ENCODE measurements at regions not wholly inside any gene's neighbourhood (a gene's known extent, or its start where the extent isn't known, plus 50 kb on each side); places are given as distances from the start of the nearest gene placed in this dataset.

DNA sequence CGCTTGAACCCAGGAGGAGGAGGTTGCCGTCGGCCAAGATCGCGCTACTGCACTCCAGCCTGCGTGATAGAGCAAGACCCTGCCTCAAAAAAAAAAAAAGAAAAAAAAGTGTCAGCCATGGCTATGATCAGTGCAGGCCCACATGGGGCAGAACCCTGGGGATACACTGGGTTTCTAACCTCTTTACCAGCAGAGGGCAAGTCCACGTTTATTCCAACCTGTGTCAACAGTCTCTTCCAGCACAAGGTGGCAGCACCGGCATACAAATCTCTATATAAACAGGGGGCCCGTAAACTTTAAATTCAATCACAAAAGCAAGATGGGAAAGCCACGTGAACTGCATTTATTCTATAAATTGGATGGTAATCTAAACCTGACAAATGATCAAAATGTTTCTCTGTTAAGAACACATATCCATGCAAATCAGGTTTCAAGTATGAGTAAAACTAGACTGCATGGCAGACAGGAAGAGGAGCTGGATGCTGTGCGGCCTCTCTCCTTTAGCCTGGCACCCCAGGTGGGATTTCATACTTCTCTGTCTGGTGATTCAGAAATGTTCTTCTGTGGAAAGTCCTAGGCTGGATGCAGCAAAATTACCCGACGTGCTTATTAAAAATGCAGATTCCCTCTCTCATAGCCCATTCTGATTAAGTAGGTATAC is 60.0 kb upstream of the STEAP1B start:
- TF ChIP-seq, protein P1, sequence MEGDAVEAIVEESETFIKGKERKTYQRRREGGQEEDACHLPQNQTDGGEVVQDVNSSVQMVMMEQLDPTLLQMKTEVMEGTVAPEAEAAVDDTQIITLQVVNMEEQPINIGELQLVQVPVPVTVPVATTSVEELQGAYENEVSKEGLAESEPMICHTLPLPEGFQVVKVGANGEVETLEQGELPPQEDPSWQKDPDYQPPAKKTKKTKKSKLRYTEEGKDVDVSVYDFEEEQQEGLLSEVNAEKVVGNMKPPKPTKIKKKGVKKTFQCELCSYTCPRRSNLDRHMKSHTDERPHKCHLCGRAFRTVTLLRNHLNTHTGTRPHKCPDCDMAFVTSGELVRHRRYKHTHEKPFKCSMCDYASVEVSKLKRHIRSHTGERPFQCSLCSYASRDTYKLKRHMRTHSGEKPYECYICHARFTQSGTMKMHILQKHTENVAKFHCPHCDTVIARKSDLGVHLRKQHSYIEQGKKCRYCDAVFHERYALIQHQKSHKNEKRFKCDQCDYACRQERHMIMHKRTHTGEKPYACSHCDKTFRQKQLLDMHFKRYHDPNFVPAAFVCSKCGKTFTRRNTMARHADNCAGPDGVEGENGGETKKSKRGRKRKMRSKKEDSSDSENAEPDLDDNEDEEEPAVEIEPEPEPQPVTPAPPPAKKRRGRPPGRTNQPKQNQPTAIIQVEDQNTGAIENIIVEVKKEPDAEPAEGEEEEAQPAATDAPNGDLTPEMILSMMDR (IDR thresholded peaks at IDR 0.05), result peak; percentile 54 to 73 (median 72)
- no peak for TF ChIP-seq POLR2A (IDR thresholded peaks at IDR 0.05)
- Histone ChIP-seq H3K4me1 (ENCODE audit: insufficient read depth) (peaks cover 8% of the 10 kb centered on the region), H3K9me3 (no peaks in the 10 kb centered on the region), H3K27me3 (no peaks in the 10 kb centered on the region), H3K36me3 (no peaks in the 10 kb centered on the region), H3K4me3 (no peak overlapping the region), H3K27ac (no peak overlapping the region)
- DNase-seq, result peak; percentile 60 to 75 (median 71)
- WGBS, 3 donors, result 41 to 44% (median 43%) methylated on average over 13 of the region's 13 CpGs
- intact Hi-C loops (cut with DNase I), result loop anchor here (2.0 to 10.0 kb wide), 6 partner anchors 165 to 497 kb away; partner anchors contain the start of gene IL6 (in 3 of the 4)

DNA sequence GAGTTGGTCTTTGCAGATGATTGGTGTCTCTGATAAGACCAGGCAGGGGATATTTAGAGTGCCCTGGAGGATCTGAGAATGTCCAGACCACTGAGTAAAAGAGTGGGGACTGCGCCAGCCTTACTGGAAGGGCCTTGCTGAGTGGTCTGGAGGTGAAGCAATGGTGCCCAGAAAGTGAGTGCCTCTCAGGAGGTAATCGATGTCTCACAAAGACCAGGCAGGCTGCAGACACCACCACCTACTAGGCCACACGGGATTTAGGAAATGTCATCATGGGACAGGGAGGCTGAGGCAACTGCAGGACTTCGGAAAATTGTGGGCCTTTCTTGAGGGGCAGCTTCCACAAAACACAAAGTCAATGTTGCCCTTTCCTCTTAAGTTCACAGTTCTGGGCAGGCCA is 57.2 kb upstream of the STEAP1B start:
- no peak for DNase-seq
- TF ChIP-seq EP300 (IDR thresholded peaks at IDR 0.05), result no peak
- TF ChIP-seq POLR2A (IDR thresholded peaks at IDR 0.05), result no peak
- TF ChIP-seq, protein P1 (IDR thresholded peaks at IDR 0.05), result no peak

DNA sequence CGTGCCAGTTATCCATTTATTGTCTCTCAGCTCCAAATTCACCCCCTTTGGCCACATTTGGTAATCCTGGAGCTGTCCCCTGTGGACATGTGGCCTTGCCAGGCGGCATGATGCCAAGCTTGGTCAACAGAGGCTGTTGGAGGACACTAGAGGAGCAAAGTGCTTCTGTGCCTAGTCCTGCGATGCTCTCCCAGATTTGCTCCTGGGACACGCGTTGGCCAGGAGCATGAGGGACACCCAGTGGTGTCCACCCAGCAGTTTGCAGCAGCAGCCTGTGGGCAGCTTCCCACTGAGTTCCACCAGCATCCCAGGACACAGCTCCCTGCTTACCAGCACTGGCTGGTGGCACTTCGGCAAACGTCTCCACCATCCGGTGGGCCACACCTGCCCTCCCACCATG is 55.5 kb upstream of the STEAP1B start:
- Histone ChIP-seq H3K9me3 (no peaks in the 10 kb centered on the region), H3K27me3 (no peaks in the 10 kb centered on the region), H3K36me3 (no peaks in the 10 kb centered on the region), H3K4me3 (no peak overlapping the region), H3K4me1 (ENCODE audit: insufficient read depth) (no peaks in the 10 kb centered on the region), H3K27ac (no peak overlapping the region)
- WGBS, 3 donors, result 84 to 93% (median 87%) methylated on average over 8 of the region's 8 CpGs
- intact Hi-C loops (cut with DNase I), result loop anchor here (5.0 to 10.0 kb wide), 4 partner anchors 172 to 502 kb away; partner anchors contain the start of gene IL6 (in 1 of the 4)
- no peak for DNase-seq
- TF ChIP-seq POLR2A (IDR thresholded peaks at IDR 0.05) (no peak), EP300 (IDR thresholded peaks at IDR 0.05) (no peak)
- TF ChIP-seq, protein P1 (IDR thresholded peaks at IDR 0.05), result no peak

More for the DNA sequence above, 57.2 kb upstream of the STEAP1B start:
- intact Hi-C loops (cut with DNase I), result loop anchor here (5.0 to 10.0 kb wide), 4 partner anchors 170 to 500 kb away; partner anchors contain the start of gene IL6 (in 1 of the 4)
- Histone ChIP-seq H3K4me1 (ENCODE audit: insufficient read depth) (peaks cover 5% of the 10 kb centered on the region), H3K27me3 (no peaks in the 10 kb centered on the region), H3K27ac (no peak overlapping the region), H3K4me3 (no peak overlapping the region), H3K9me3 (no peaks in the 10 kb centered on the region), H3K36me3 (no peaks in the 10 kb centered on the region)
- WGBS, 3 donors, result 91 to 98% (median 93%) methylated on average over 4 of the region's 4 CpGs

DNA sequence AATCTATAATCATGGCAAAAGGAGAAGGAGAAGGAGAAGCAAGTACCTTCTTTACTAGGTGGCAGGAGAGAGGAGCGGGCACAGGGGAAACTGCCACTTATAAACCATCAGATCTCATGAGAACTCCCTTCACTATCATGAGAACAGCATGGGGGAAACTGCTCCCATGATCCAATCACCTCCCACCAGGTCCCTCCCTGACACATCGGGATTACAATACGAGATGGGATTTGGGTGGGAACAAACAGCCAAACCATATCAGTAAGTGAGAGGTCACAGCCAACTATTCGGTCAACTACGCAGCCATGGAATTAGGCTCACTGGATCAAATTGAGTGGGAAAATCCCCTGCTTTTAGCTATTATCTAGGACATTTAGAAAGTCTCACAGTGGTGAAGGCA is 54.2 kb upstream of the STEAP1B start:
- TF ChIP-seq EP300 (IDR thresholded peaks at IDR 0.05), result no peak
- TF ChIP-seq, protein P1 (IDR thresholded peaks at IDR 0.05), result no peak
- no peak for TF ChIP-seq POLR2A (IDR thresholded peaks at IDR 0.05)
- Histone ChIP-seq H3K36me3 (no peaks in the 10 kb centered on the region), H3K9me3 (no peaks in the 10 kb centered on the region), H3K4me1 (ENCODE audit: insufficient read depth) (no peaks in the 10 kb centered on the region), H3K27me3 (no peaks in the 10 kb centered on the region), H3K4me3 (no peak overlapping the region), H3K27ac (no peak overlapping the region)
- DNase-seq, result no peak
- intact Hi-C loops (cut with DNase I), result loop anchor here in 1 of 4 donors (10.0 kb wide), 1 partner anchor 501 kb away; no protein-coding TSS in a partner anchor
- 84 to 88% (median 85%) methylated on average over 5 of the region's 5 CpGs for WGBS, 3 donors

Data from ovary (tissue), 7 donors.